ENCODE measurements at regions not wholly inside any gene's neighbourhood (a gene's known extent, or its start where the extent isn't known, plus 50 kb on each side); places are given as distances from the start of the nearest gene placed in this dataset.

- H3K4me3 ChIP-seq (ENCODE audit: low read depth in 2 of 2, low read length in 2 of 2), result no peak overlapping the region
- intact Hi-C loops (cut with micrococcal nuclease; ENCODE audit: unreplicated experiment), result no loop called here
- H3K4me1 ChIP-seq (ENCODE audit: control insufficient read depth, insufficient read depth, low read length), result no peaks in the 10 kb centered on the region
- no peak for ATAC-seq
- no peaks in the 10 kb centered on the region for H3K9me3 ChIP-seq (ENCODE audit: control insufficient read depth, insufficient read depth, low read depth, low read length)
- CTCF ChIA-PET, result no interaction called here
- H3K36me3 ChIP-seq (ENCODE audit: control insufficient read depth, insufficient read depth, low read length), result no peaks in the 10 kb centered on the region
- no peak for TF ChIP-seq POLR2AphosphoS5 (IDR thresholded peaks at IDR 0.05; ENCODE audit: low read depth, low read length)
- TF ChIP-seq TCF7L2 (IDR thresholded peaks at IDR 0.05; ENCODE audit: low read depth, low read length), result no peak
- no peak for TF ChIP-seq CTCF (IDR thresholded peaks at IDR 0.05)
- no peak for TF ChIP-seq SIN3A (IDR thresholded peaks at IDR 0.05; ENCODE audit: borderline replicate concordance, insufficient read depth, low read depth, low read length)
- no peak for TF ChIP-seq REST (IDR thresholded peaks at IDR 0.05; ENCODE audit: insufficient read depth in 1 of 2, low read depth in 2 of 2, low read length in 1 of 2)
- no peak overlapping the region for H3K27ac ChIP-seq (ENCODE audit: low read length)
- no TSS peak for BruUV-seq (replicated peaks)
- H3K27me3 ChIP-seq (ENCODE audit: control insufficient read depth, insufficient read depth, low read length), result no peaks in the 10 kb centered on the region
- in situ Hi-C loops (cut with HindIII; ENCODE audit: low pct_unique_long_range_greater_than_20kb, low sequenced_read_pairs), result no loop called here
- POLR2A ChIA-PET, result no interaction called here
- no peak for DNase-seq (ENCODE audit: low read depth, low spot score)
Measured at GRCh38 chr4:111483375-111484169, 661.7 kb upstream of the FAM241A start.

GRCh38 chr4:111492496-111492895 lies 652.8 kb upstream of the FAM241A start:
- H3K4me1 ChIP-seq (ENCODE audit: control insufficient read depth, insufficient read depth, low read length), result no peaks in the 10 kb centered on the region
- ChIA-PET CTCF (no interaction called here), POLR2A (no interaction called here)
- no peak overlapping the region for H3K27ac ChIP-seq (ENCODE audit: low read length)
- BruUV-seq (replicated peaks), result no TSS peak
- H3K36me3 ChIP-seq (ENCODE audit: control insufficient read depth, insufficient read depth, low read length), result no peaks in the 10 kb centered on the region
- H3K4me3 ChIP-seq (ENCODE audit: low read depth in 2 of 2, low read length in 2 of 2), result no peak overlapping the region
- H3K9me3 ChIP-seq (ENCODE audit: control insufficient read depth, insufficient read depth, low read depth, low read length), result no peaks in the 10 kb centered on the region
- ATAC-seq (no peak), DNase-seq (ENCODE audit: low read depth, low spot score) (no peak)
- H3K27me3 ChIP-seq (ENCODE audit: control insufficient read depth, insufficient read depth, low read length), result no peaks in the 10 kb centered on the region
- in situ Hi-C loops (cut with HindIII; ENCODE audit: low pct_unique_long_range_greater_than_20kb, low sequenced_read_pairs) (no loop called here), intact Hi-C loops (cut with micrococcal nuclease; ENCODE audit: unreplicated experiment) (no loop called here)
- TF ChIP-seq CTCF (IDR thresholded peaks at IDR 0.05) (no peak), POLR2AphosphoS5 (IDR thresholded peaks at IDR 0.05; ENCODE audit: low read depth, low read length) (no peak), SIN3A (IDR thresholded peaks at IDR 0.05; ENCODE audit: borderline replicate concordance, insufficient read depth, low read depth, low read length) (no peak), REST (IDR thresholded peaks at IDR 0.05; ENCODE audit: insufficient read depth in 1 of 2, low read depth in 2 of 2, low read length in 1 of 2) (no peak), TCF7L2 (IDR thresholded peaks at IDR 0.05; ENCODE audit: low read depth, low read length) (no peak)
